Spleen (tissue), 11 donors: ENCODE measurements at regions not wholly inside any gene's neighbourhood (a gene's known extent, or its start where the extent isn't known, plus 50 kb on each side); places are given as distances from the start of the nearest gene placed in this dataset.

ENCODE experiments used
- DNase-seq: peaks from one replicate; pipeline ENCODE4 v3.0.0-alpha.2; 2020
- H3K27ac ChIP-seq, 8 donors: fragments of 200-600 bp; sonication (generic) in 7 of 8; 1 replicate in 4 of 8; 2 replicates in 4 of 8; pipeline versions ENCODE4 v1.5.0 to v1.8.0; 2016 to 2021; ENCODE audit warnings: inconsistent platforms in 4 of 8, mild to moderate bottlenecking in 4 of 8, moderate library complexity in 1 of 8
- H3K27me3 ChIP-seq, 7 donors: fragments of 200-600 bp; sonication (generic) in 6 of 7; replicated peaks in 1 of 7; 1 replicate in 4 of 7; 2 replicates in 3 of 7; pipeline versions ENCODE4 v1.5.0 to v1.8.0; 2016 to 2021; ENCODE audit warnings: inconsistent platforms in 3 of 7, mild to moderate bottlenecking in 1 of 7
- H3K36me3 ChIP-seq, 6 donors: fragments of 200-600 bp; sonication (generic) in 5 of 6; 1 replicate in 4 of 6; 2 replicates in 2 of 6; pipeline versions ENCODE4 v1.5.0 to v1.8.0; 2016 to 2021; ENCODE audit warnings: inconsistent platforms in 2 of 6
- H3K4me1 ChIP-seq, 6 donors: fragments of 200-600 bp; sonication (generic) in 5 of 6; 1 replicate in 3 of 6; 2 replicates in 3 of 6; pipeline versions ENCODE4 v1.5.0 to v1.8.0; 2016 to 2021; ENCODE audit warnings: inconsistent platforms in 3 of 6
- H3K4me3 ChIP-seq, 8 donors: fragments of 200-600 bp; sonication (generic) in 7 of 8; 1 replicate in 4 of 8; 2 replicates in 4 of 8; pipeline versions ENCODE4 v1.5.0 to v1.8.0; 2016 to 2021; ENCODE audit warnings: inconsistent platforms in 4 of 8, mild to moderate bottlenecking in 4 of 8, moderate library complexity in 2 of 8
- H3K9me3 ChIP-seq, 8 donors: fragments of 200-600 bp; sonication (generic) in 7 of 8; 1 replicate in 4 of 8; 2 replicates in 4 of 8; pipeline versions ENCODE4 v1.5.0 to v1.8.0; 2016 to 2021; ENCODE audit warnings: inconsistent platforms in 4 of 8
- CTCF ChIP-seq, 11 experiments: fragments of 200-600 bp in 7 of 11; fragments of 450-650 bp in 4 of 11; sonication (generic) in 4 of 11; IDR thresholded peaks in 8 of 11; conservative IDR thresholded peaks in 3 of 11; 1 replicate in 7 of 11; 2 replicates in 4 of 11; pipeline versions ENCODE4 v1.4.0 to v1.8.0; 2016 to 2021; ENCODE audit warnings: antibody characterized with exemption in 11 of 11, inconsistent platforms in 4 of 11, mild to moderate bottlenecking in 1 of 11
- POLR2A ChIP-seq, 3 donors: fragments of 450-650 bp; IDR thresholded peaks; one replicate each; pipeline ENCODE4 v1.5.1; 2017; ENCODE audit warnings: antibody characterized with exemption in 3 of 3, mild to moderate bottlenecking in 1 of 3
- POLR2AphosphoS5 ChIP-seq, 3 donors: sonication (generic); formaldehyde crosslinking; IDR thresholded peaks; one replicate each; pipeline ENCODE4 v1.5.1; 2017; ENCODE audit warnings: antibody characterized with exemption in 3 of 3
- WGBS, 5 donors: extraction: QIAGEN DNeasy Blood & Tissue Kit in 3 of 5; methylation state at CpG; one replicate each; pipeline versions ENCODE4 v1.1.5 to v1.1.7; 2013 to 2018; 5-methylcytosine and 5-hydroxymethylcytosine counted together
- intact Hi-C: fragments of 100-400 bp; cut with DNase I; formaldehyde crosslinking; loops from one replicate; pipeline ENCODE4 v1.15.0; 2023; ENCODE audit warnings: low total_unique reads
- donor health status: healthy with polysubstance abuse.
- donor health status: DM: no; HTN: no; CAD: no; lungs with moderate emphysema.
- donor health status: DM: no; HTN: no; CAD: no.
- donor health status: Bipolar disorder and iron deficiency.
- donor health status: healthy.
- donor health status: DM: no; HTN: no; CAD: no.
- donor health status: DM: yes; HTN: yes; CAD: no.

DNA sequence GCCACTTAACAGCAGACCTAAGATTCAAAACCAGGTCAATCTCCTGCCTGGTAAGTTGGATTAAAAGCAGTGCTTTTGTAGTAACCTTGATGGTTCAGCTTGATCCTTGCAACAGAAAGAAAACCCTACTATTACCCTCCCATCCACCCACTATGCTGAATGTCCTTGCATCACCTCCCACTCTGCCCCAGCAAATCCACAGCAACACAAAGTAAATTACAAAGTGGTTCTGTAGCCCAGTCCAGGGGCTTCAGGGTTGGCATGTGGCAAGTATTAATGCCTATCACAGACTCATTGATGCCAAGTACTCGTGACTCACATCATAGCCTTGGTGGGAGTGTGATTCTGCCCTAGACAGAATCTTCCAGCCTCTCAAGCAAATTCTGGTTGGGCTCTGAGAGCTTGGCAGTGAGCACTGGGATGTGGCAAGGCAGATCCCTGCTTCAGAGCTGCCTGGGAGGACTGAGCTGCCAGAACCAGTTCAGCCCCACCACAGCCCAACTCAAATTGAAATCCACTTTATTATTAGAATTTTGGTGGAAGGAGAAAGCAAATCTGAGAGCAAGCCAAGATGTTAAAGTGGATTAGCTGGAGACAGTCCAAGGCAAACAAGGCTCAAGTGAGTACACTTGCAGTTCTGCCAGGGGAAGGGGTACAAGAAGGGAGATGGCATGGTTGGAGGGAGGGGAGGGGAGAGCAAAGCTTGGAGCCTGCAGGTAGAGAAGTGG, 225.8 kb upstream of the UMPS start:
- Histone ChIP-seq H3K4me3 (no peak overlapping the region), H3K36me3 (peaks cover 0 to 28% (median 0%) of the 10 kb centered on the region in 6 donors), H3K27me3 (peaks cover 0 to 11% (median 0%) of the 10 kb centered on the region in 7 donors), H3K4me1 (no peaks in the 10 kb centered on the region), H3K27ac (no peak overlapping the region), H3K9me3 (no peaks in the 10 kb centered on the region)
- intact Hi-C loops: no loop called here
- no peak for DNase-seq
- no peak for TF ChIP-seq POLR2AphosphoS5 (IDR thresholded peaks at IDR 0.05)
- no peak for TF ChIP-seq POLR2A (IDR thresholded peaks at IDR 0.05)
- no peak for TF ChIP-seq CTCF (IDR thresholded peaks at IDR 0.05 in 8 of 11, conservative IDR thresholded peaks at IDR 0.05 in 3 of 11)
- WGBS, 5 donors: 36 to 76% (median 57%) methylated on average over 1 of the region's 1 CpG; no CpG with 5 or more reads in 1 of the 5 donors

DNA sequence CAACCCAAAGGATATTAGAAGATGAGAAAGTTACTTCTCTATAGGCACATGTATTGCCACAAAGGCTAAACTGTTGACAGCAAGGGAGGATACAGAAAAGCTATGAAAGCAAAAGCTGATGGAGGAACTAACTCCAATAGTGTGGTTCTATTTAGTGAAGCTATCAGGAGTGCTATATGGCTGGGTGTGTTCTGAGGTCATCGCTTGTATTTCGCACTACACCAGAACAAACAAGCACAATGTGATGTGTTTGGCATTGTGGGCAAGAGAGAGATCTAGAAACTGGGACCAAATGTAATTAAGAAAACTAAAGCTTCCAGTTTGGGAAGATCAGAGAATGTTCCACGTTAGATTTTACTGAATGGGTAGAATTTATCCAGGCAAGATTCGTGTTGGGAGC, 220.4 kb upstream of the UMPS start:
- intact Hi-C loops: no loop called here
- no peak for DNase-seq
- Histone ChIP-seq H3K4me1 (no peaks in the 10 kb centered on the region), H3K27ac (no peak overlapping the region), H3K4me3 (no peak overlapping the region), H3K9me3 (no peaks in the 10 kb centered on the region), H3K27me3 (peaks cover 0 to 5% (median 0%) of the 10 kb centered on the region in 7 donors), H3K36me3 (peaks cover 0 to 8% (median 0%) of the 10 kb centered on the region in 6 donors)
- 79 to 91% (median 84%) methylated on average over 4 of the region's 4 CpGs for WGBS, 5 donors
- TF ChIP-seq POLR2A (IDR thresholded peaks at IDR 0.05) (no peak), CTCF (IDR thresholded peaks at IDR 0.05 in 8 of 11, conservative IDR thresholded peaks at IDR 0.05 in 3 of 11) (no peak), POLR2AphosphoS5 (IDR thresholded peaks at IDR 0.05) (no peak)

DNA sequence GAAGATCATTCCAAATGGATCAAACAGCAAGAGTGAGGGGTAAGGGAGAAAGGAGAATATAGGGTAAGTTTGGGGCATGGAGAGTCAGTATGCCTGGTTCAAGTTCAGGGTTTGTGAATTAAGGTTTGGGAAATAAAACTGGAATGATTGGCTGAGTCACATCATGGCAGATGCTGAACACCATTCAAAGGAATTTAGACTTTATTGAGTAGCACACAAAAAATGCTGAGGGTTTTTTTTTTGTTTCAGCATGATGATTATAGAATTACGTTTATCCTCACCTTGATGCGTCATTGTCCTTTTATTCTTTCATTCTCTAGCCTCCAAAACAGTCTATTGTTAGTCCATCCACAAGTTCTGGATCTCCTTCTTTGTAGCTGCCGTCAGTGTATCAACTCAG, 220.0 kb upstream of the UMPS start:
- TF ChIP-seq CTCF (IDR thresholded peaks at IDR 0.05 in 8 of 11, conservative IDR thresholded peaks at IDR 0.05 in 3 of 11) (no peak), POLR2AphosphoS5 (IDR thresholded peaks at IDR 0.05) (no peak), POLR2A (IDR thresholded peaks at IDR 0.05) (no peak)
- Histone ChIP-seq H3K4me1 (no peaks in the 10 kb centered on the region), H3K27ac (no peak overlapping the region), H3K36me3 (peaks cover 0 to 8% (median 0%) of the 10 kb centered on the region in 6 donors), H3K9me3 (no peaks in the 10 kb centered on the region), H3K4me3 (no peak overlapping the region), H3K27me3 (peaks cover 0 to 5% (median 0%) of the 10 kb centered on the region in 7 donors)
- no peak for DNase-seq
- intact Hi-C loops: no loop called here
- WGBS, 5 donors: 90 to 97% (median 93%) methylated on average over 3 of the region's 3 CpGs

GRCh38 chr3:124512881-124513609, 217.2 kb upstream of the UMPS start:
- Histone ChIP-seq H3K9me3 (no peaks in the 10 kb centered on the region), H3K4me3 (no peak overlapping the region), H3K36me3 (peaks cover 0 to 8% (median 0%) of the 10 kb centered on the region in 6 donors), H3K27ac (no peak overlapping the region), H3K27me3 (peaks cover 0 to 5% (median 0%) of the 10 kb centered on the region in 7 donors), H3K4me1 (no peaks in the 10 kb centered on the region)
- 66 to 67% (median 67%) methylated on average over 8 of the region's 8 CpGs for WGBS, 5 donors
- intact Hi-C loops: no loop called here
- TF ChIP-seq POLR2A (IDR thresholded peaks at IDR 0.05) (no peak), POLR2AphosphoS5 (IDR thresholded peaks at IDR 0.05) (no peak), CTCF (IDR thresholded peaks at IDR 0.05 in 8 of 11, conservative IDR thresholded peaks at IDR 0.05 in 3 of 11) (no peak)
- DNase-seq: no peak
